HCT116 (cell line): ENCODE measurements at regions not wholly inside any gene's neighbourhood (a gene's known extent, or its start where the extent isn't known, plus 50 kb on each side); places are given as distances from the start of the nearest gene placed in this dataset.

Experiments
- ATAC-seq: fragments of 200-7000 bp; cut with Tn5 transposase; 2 replicates; pipeline ENCODE4 v1.9.1; 2020; ENCODE audit warnings: mild to moderate bottlenecking, moderate library complexity
- BruUV-seq: library from RNA; stranded (reverse); fragments of 400-500 nt; replicated peaks from 2 replicates; lab custom pipeline; 2021; lab: Mats Ljungman, UMichigan
- CTCF ChIA-PET: fragments of 300-600 bp; sonication (Branson Sonifier 250); formaldehyde crosslinking; loops from one replicate; lab custom pipeline; 2021; ENCODE audit warnings: antibody characterized with exemption; lab: Charles Lee
- POLR2A ChIA-PET: fragments of 300-600, 350-600 bp; sonication (Branson Sonifier 250); formaldehyde crosslinking; loops from one replicate; lab custom pipeline; 2021; ENCODE audit warnings: antibody characterized with exemption; lab: Charles Lee
- RAD21 ChIA-PET, 2 experiments: fragments of 300-600 bp; sonication (Branson Sonifier 250); formaldehyde crosslinking; loops; one replicate each; lab custom pipeline; 2023; ENCODE audit warnings: low total read pairs in 2 of 2; ENCODE audit not compliant: uncharacterized antibody in 2 of 2, unreplicated experiment in 2 of 2, low non-redundant PET in 1 of 2; lab: Charles Lee
- DNase-seq: peaks from one replicate; pipeline ENCODE4 v3.0.0-alpha.2; 2010; ENCODE audit warnings: low read depth, low spot score
- H2AFZ ChIP-seq: fragments of 200-600 bp; shearing (Covaris generic), sonication (generic); 2 replicates; pipeline ENCODE4 v1.6.1; 2017; ENCODE audit warnings: low read depth, mixed run types, mixed read lengths, antibody characterized with exemption, low read length; ENCODE audit not compliant: poor library complexity, severe bottlenecking
- H3K27ac ChIP-seq: 2 replicates; pipeline ENCODE4 v1.5.1; 2012; ENCODE audit warnings: low read depth, low read length
- H3K27me3 ChIP-seq: fragments of 200-600 bp; sonication (generic); 2 replicates; pipeline ENCODE4 v1.6.1; 2016; ENCODE audit warnings: mixed run types, low read length, mixed read lengths; ENCODE audit not compliant: insufficient read depth
- H3K36me3 ChIP-seq, 2 experiments: fragments of 200-500 bp in 1 of 2; fragments of 200-600 bp in 1 of 2; sonication (Bioruptor generic) in 1 of 2; sonication (generic) in 1 of 2; 2 replicates each; pipeline versions ENCODE4 v1.5.1 to v1.6.1; 2014 to 2016; ENCODE audit warnings: low read length in 2 of 2, inconsistent platforms in 1 of 2, mixed read lengths in 1 of 2, mixed run types in 1 of 2; ENCODE audit not compliant: insufficient read depth in 2 of 2, control insufficient read depth in 1 of 2
- H3K4me1 ChIP-seq, 2 experiments: fragments of 200-600 bp in 1 of 2; sonication (generic) in 1 of 2; 2 replicates each; pipeline versions ENCODE4 v1.5.1 to v1.6.1; 2012 to 2017; ENCODE audit warnings: low read length in 2 of 2, inconsistent platforms in 1 of 2, mild to moderate bottlenecking in 1 of 2, mixed read lengths in 1 of 2, mixed run types in 1 of 2, moderate library complexity in 1 of 2; ENCODE audit not compliant: insufficient read depth in 2 of 2, control insufficient read depth in 1 of 2
- H3K4me2 ChIP-seq: fragments of 200-600 bp; sonication (generic); 2 replicates; pipeline ENCODE4 v1.6.1; 2017; ENCODE audit warnings: mixed run types, low read length, mixed read lengths
- H3K4me3 ChIP-seq, 2 experiments: fragments of 200-600 bp in 1 of 2; sonication (generic) in 1 of 2; replicated peaks in 1 of 2; 2 replicates each; pipeline ENCODE4 v1.5.1; 2011 to 2016; ENCODE audit warnings: low read length in 2 of 2, control low read depth in 1 of 2, low read depth in 1 of 2, mild to moderate bottlenecking in 1 of 2, mixed read lengths in 1 of 2, mixed run types in 1 of 2
- H3K79me2 ChIP-seq: fragments of 200-600 bp; sonication (generic); 2 replicates; pipeline ENCODE4 v1.6.1; 2017; ENCODE audit warnings: mild to moderate bottlenecking, mixed run types, low read length, moderate library complexity, mixed read lengths; ENCODE audit not compliant: insufficient read depth
- H3K9ac ChIP-seq: fragments of 200-600 bp; sonication (generic); 2 replicates; pipeline ENCODE4 v1.6.1; 2016; ENCODE audit warnings: low read length, mixed read lengths
- H3K9me2 ChIP-seq: fragments of 200-600 bp; sonication (generic), shearing (Covaris generic); 2 replicates; pipeline ENCODE4 v1.6.1; 2017; ENCODE audit warnings: mixed run types, mild to moderate bottlenecking, moderate library complexity; ENCODE audit not compliant: insufficient read depth
- H3K9me3 ChIP-seq, 2 experiments: fragments of 200-500 bp in 1 of 2; fragments of 200-600 bp in 1 of 2; sonication (Bioruptor generic) in 1 of 2; sonication (generic) in 1 of 2; 2 replicates each; pipeline ENCODE4 v1.6.1; 2014 to 2017; ENCODE audit warnings: low read length in 2 of 2, mixed read lengths in 2 of 2, inconsistent platforms in 1 of 2, low read depth in 1 of 2, mild to moderate bottlenecking in 1 of 2, mixed run types in 1 of 2, moderate library complexity in 1 of 2; ENCODE audit not compliant: control insufficient read depth in 1 of 2, insufficient read depth in 1 of 2
- H4K20me1 ChIP-seq: fragments of 200-600 bp; sonication (generic), shearing (Covaris generic); 2 replicates; pipeline ENCODE4 v1.6.1; 2017; ENCODE audit warnings: mixed run types, mild to moderate bottlenecking, moderate library complexity; ENCODE audit not compliant: insufficient read depth
- CBX3 ChIP-seq: IDR thresholded peaks from 2 replicates; pipeline ENCODE4 v1.6.1; 2012; ENCODE audit warnings: low read depth
- CEBPB ChIP-seq: IDR thresholded peaks from 2 replicates; pipeline ENCODE4 v1.6.1; 2012; ENCODE audit warnings: low read depth
- ELF1 ChIP-seq: IDR thresholded peaks from 2 replicates; pipeline ENCODE4 v1.6.1; 2012; ENCODE audit warnings: low read depth, borderline replicate concordance
- EZH2 ChIP-seq: fragments of 200-600 bp; sonication (generic); IDR thresholded peaks from 2 replicates; pipeline ENCODE4 v1.6.1; 2017; ENCODE audit warnings: antibody characterized with exemption, mixed run types
- EZH2phosphoT487 ChIP-seq: fragments of 200-600 bp; IDR thresholded peaks from 2 replicates; pipeline ENCODE4 v1.6.1; 2018; ENCODE audit warnings: antibody characterized with exemption, borderline replicate concordance
- JUND ChIP-seq: IDR thresholded peaks from 2 replicates; pipeline ENCODE4 v1.6.1; 2012
- POLR2AphosphoS5 ChIP-seq: IDR thresholded peaks from 2 replicates; pipeline ENCODE4 v1.6.1; 2011; ENCODE audit warnings: mild to moderate bottlenecking, low read depth, low read length, moderate library complexity
- RAD21 ChIP-seq: IDR thresholded peaks from 2 replicates; pipeline ENCODE4 v1.6.1; 2012; ENCODE audit warnings: low read depth, mild to moderate bottlenecking
- SIN3A ChIP-seq: IDR thresholded peaks from 2 replicates; pipeline ENCODE4 v1.6.1; 2012; ENCODE audit warnings: low read depth
- SP1 ChIP-seq: IDR thresholded peaks from 2 replicates; pipeline ENCODE4 v1.6.1; 2012; ENCODE audit warnings: low read depth
- TCF7L2 ChIP-seq: IDR thresholded peaks from 2 replicates; pipeline ENCODE4 v1.7.0; 2011; ENCODE audit warnings: borderline replicate concordance, inconsistent platforms; ENCODE audit not compliant: insufficient read depth, insufficient read length; ENCODE audit errors: extremely low read depth
- ZFX ChIP-seq: fragments of 450-650 bp; IDR thresholded peaks from 2 replicates; pipeline ENCODE4 v1.6.1; 2017
- intact Hi-C: fragments of 100-400 bp; cut with micrococcal nuclease; formaldehyde crosslinking; loops from 2 replicates; pipeline ENCODE4 v1.10.0; 2022
- TF ChIP-seq, protein P1 (sequence below): IDR thresholded peaks from 2 replicates; pipeline ENCODE4 v1.6.1; 2012
- TF ChIP-seq, protein P2 (sequence below): IDR thresholded peaks from 2 replicates; pipeline ENCODE4 v1.6.1; 2011; ENCODE audit warnings: mild to moderate bottlenecking, low read length, moderate library complexity; ENCODE audit not compliant: insufficient replicate concordance; ENCODE audit errors: extremely low read depth
- TF ChIP-seq, protein P3 (sequence below), 3 experiments: fragments of 200-600 bp in 1 of 3; sonication (generic) in 1 of 3; IDR thresholded peaks in 2 of 3; conservative IDR thresholded peaks in 1 of 3; 2 replicates each; pipeline ENCODE4 v1.5.1; 2012 to 2017; ENCODE audit warnings: low read depth in 2 of 3, low read length in 2 of 3, antibody characterized with exemption in 1 of 3, borderline replicate concordance in 1 of 3, control low read depth in 1 of 3, mild to moderate bottlenecking in 1 of 3, mixed read lengths in 1 of 3, mixed run types in 1 of 3, moderate library complexity in 1 of 3; ENCODE audit not compliant: insufficient read depth in 1 of 3
- TF ChIP-seq, protein P4 (sequence below): IDR thresholded peaks from 2 replicates; pipeline ENCODE4 v1.6.1; 2012

DNA sequence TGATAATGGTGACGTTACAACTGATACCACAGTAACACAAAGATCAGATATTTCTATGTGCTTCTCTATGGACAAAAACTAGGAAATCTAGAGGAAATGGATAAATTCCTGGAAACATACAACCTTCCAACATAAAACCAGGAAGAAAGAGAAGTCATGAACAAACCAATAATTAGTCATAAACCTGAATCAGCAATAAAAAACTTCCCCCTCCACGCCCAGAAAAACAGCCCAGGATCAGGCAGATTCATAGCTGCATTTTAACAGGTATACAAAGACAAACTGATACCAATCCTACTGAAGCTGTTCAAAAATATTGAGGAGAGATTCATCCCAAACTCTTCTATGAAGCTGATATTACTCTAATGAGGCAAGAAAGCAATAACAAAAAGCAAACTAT, 1535.2 kb upstream of the LRRTM1 start:
- H3K79me2 ChIP-seq: no peaks in the 10 kb centered on the region
- no peaks in the 10 kb centered on the region for H3K9me2 ChIP-seq
- no peak overlapping the region for H3K4me3 ChIP-seq
- H3K27me3 ChIP-seq: no peaks in the 10 kb centered on the region
- intact Hi-C loops: no loop called here
- H3K9ac ChIP-seq: no peak overlapping the region
- H3K4me2 ChIP-seq: no peak overlapping the region
- POLR2A ChIA-PET: no interaction called here
- H3K36me3 ChIP-seq: no peaks in the 10 kb centered on the region
- no peak for ATAC-seq
- RAD21 ChIA-PET: no interaction called here
- TF ChIP-seq POLR2AphosphoS5: no peak
- TF ChIP-seq EZH2phosphoT487: no peak
- TF ChIP-seq TCF7L2: no peak
- no peak for TF ChIP-seq JUND
- no peak for TF ChIP-seq SIN3A
- TF ChIP-seq, protein P1, sequence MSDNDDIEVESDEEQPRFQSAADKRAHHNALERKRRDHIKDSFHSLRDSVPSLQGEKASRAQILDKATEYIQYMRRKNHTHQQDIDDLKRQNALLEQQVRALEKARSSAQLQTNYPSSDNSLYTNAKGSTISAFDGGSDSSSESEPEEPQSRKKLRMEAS: no peak
- TF ChIP-seq, protein P2, sequence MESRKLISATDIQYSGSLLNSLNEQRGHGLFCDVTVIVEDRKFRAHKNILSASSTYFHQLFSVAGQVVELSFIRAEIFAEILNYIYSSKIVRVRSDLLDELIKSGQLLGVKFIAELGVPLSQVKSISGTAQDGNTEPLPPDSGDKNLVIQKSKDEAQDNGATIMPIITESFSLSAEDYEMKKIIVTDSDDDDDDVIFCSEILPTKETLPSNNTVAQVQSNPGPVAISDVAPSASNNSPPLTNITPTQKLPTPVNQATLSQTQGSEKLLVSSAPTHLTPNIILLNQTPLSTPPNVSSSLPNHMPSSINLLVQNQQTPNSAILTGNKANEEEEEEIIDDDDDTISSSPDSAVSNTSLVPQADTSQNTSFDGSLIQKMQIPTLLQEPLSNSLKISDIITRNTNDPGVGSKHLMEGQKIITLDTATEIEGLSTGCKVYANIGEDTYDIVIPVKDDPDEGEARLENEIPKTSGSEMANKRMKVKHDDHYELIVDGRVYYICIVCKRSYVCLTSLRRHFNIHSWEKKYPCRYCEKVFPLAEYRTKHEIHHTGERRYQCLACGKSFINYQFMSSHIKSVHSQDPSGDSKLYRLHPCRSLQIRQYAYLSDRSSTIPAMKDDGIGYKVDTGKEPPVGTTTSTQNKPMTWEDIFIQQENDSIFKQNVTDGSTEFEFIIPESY: no peak
- no peak for TF ChIP-seq CEBPB
- TF ChIP-seq ELF1: no peak
- TF ChIP-seq, protein P3, sequence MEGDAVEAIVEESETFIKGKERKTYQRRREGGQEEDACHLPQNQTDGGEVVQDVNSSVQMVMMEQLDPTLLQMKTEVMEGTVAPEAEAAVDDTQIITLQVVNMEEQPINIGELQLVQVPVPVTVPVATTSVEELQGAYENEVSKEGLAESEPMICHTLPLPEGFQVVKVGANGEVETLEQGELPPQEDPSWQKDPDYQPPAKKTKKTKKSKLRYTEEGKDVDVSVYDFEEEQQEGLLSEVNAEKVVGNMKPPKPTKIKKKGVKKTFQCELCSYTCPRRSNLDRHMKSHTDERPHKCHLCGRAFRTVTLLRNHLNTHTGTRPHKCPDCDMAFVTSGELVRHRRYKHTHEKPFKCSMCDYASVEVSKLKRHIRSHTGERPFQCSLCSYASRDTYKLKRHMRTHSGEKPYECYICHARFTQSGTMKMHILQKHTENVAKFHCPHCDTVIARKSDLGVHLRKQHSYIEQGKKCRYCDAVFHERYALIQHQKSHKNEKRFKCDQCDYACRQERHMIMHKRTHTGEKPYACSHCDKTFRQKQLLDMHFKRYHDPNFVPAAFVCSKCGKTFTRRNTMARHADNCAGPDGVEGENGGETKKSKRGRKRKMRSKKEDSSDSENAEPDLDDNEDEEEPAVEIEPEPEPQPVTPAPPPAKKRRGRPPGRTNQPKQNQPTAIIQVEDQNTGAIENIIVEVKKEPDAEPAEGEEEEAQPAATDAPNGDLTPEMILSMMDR (IDR thresholded peaks at IDR 0.05 in 2 of 3, conservative IDR thresholded peaks at IDR 0.05 in 1 of 3; ENCODE audit: borderline replicate concordance in 1 of 3, insufficient read depth in 1 of 3, low read depth in 2 of 3, low read length in 2 of 3): no peak
- TF ChIP-seq CBX3: no peak
- no peak for TF ChIP-seq RAD21
- TF ChIP-seq ZFX: no peak
- TF ChIP-seq, protein P4, sequence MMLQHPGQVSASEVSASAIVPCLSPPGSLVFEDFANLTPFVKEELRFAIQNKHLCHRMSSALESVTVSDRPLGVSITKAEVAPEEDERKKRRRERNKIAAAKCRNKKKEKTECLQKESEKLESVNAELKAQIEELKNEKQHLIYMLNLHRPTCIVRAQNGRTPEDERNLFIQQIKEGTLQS: no peak
- TF ChIP-seq EZH2: no peak
- no peak for TF ChIP-seq SP1
- no peaks in the 10 kb centered on the region for H4K20me1 ChIP-seq
- H3K4me1 ChIP-seq: peaks cover 0 to 9% of the 10 kb centered on the region in 2 experiments; a peak in 2 of 4 replicates
- H2AFZ ChIP-seq: no peak overlapping the region
- no TSS peak for BruUV-seq
- no peak for DNase-seq
- no peaks in the 10 kb centered on the region for H3K9me3 ChIP-seq
- CTCF ChIA-PET: no interaction called here
- no peak overlapping the region for H3K27ac ChIP-seq
